MM.1S (cell line): ENCODE measurements at regions not wholly inside any gene's neighbourhood (a gene's known extent, or its start where the extent isn't known, plus 50 kb on each side); places are given as distances from the start of the nearest gene placed in this dataset.

Experiments used
- EZH2 ChIP-seq: fragments of 300-600 bp; sonication (generic); optimal IDR thresholded peaks from 2 replicates; pipeline ENCODE3; 2017; ENCODE audit warnings: low read depth, mild to moderate bottlenecking, antibody characterized with exemption, low read length, mixed read lengths
- EZH2phosphoT487 ChIP-seq: fragments of 300-600 bp; sonication (generic); IDR thresholded peaks from 2 replicates; pipeline ENCODE4 v1.6.1; 2018; ENCODE audit warnings: antibody characterized with exemption, low read length
- TF ChIP-seq, protein P1 (sequence below): fragments of 300-600 bp; sonication (generic); IDR thresholded peaks from 2 replicates; pipeline ENCODE4 v1.5.1; 2016; ENCODE audit warnings: antibody characterized with exemption, low read length, mixed read lengths

DNA sequence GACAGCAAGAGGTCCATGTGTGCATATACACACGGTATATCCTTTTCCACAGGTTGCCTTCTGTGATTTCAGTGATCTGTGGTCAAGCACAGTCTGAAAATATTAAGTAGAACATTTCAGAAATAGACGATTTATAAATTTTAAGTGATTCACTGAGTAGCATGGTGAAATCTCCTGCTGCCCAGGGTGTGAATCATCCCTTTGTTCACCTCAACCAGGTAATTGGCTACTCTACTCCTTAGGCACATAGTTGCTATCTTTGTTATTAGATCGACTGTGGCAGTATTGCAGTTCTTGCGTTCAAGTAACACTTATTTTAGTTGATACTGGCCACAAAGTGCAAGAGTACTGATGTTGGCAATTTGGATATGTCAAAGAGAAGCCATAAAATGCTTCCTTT is 1421.7 kb downstream of the GRIK2 start:
- TF ChIP-seq, protein P1, sequence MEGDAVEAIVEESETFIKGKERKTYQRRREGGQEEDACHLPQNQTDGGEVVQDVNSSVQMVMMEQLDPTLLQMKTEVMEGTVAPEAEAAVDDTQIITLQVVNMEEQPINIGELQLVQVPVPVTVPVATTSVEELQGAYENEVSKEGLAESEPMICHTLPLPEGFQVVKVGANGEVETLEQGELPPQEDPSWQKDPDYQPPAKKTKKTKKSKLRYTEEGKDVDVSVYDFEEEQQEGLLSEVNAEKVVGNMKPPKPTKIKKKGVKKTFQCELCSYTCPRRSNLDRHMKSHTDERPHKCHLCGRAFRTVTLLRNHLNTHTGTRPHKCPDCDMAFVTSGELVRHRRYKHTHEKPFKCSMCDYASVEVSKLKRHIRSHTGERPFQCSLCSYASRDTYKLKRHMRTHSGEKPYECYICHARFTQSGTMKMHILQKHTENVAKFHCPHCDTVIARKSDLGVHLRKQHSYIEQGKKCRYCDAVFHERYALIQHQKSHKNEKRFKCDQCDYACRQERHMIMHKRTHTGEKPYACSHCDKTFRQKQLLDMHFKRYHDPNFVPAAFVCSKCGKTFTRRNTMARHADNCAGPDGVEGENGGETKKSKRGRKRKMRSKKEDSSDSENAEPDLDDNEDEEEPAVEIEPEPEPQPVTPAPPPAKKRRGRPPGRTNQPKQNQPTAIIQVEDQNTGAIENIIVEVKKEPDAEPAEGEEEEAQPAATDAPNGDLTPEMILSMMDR: no peak
- TF ChIP-seq EZH2 (no peak), EZH2phosphoT487 (no peak)
